Liver (tissue), 3 donors: ENCODE measurements at regions not wholly inside any gene's neighbourhood (a gene's known extent, or its start where the extent isn't known, plus 50 kb on each side); places are given as distances from the start of the nearest gene placed in this dataset.

Experiments used
- CTCF ChIP-seq: fragments of 150-350 bp; IDR thresholded peaks from 2 replicates; pipeline ENCODE4 v1.5.1; 2017; ENCODE audit warnings: improper control_type of control experiment, low read depth, low read length; ENCODE audit not compliant: missing input control
- EGR1 ChIP-seq, 2 donors: IDR thresholded peaks; 2 replicates each; pipeline ENCODE4 v1.6.1; 2016 to 2018; ENCODE audit warnings: antibody characterized with exemption in 2 of 2, low read depth in 2 of 2
- FOXA1 ChIP-seq: IDR thresholded peaks from 2 replicates; pipeline ENCODE4 v1.6.1; 2016; ENCODE audit warnings: antibody characterized with exemption
- GABPA ChIP-seq, 2 donors: IDR thresholded peaks in 1 of 2; conservative IDR thresholded peaks in 1 of 2; 2 replicates each; pipeline ENCODE4 v1.6.1; 2016; ENCODE audit warnings: antibody characterized with exemption in 2 of 2, mild to moderate bottlenecking in 1 of 2, moderate library complexity in 1 of 2
- JUND ChIP-seq, 2 donors: IDR thresholded peaks; 2 replicates each; pipeline ENCODE4 v1.6.1; 2016; ENCODE audit warnings: antibody characterized with exemption in 2 of 2
- REST ChIP-seq: IDR thresholded peaks from 2 replicates; pipeline ENCODE4 v1.6.1; 2016; ENCODE audit warnings: antibody characterized with exemption, mild to moderate bottlenecking
- SP1 ChIP-seq: IDR thresholded peaks from 2 replicates; pipeline ENCODE4 v1.6.1; 2018; ENCODE audit warnings: antibody characterized with exemption, mild to moderate bottlenecking
- TAF1 ChIP-seq: conservative IDR thresholded peaks from 2 replicates; pipeline ENCODE4 v1.6.1; 2016; ENCODE audit warnings: antibody characterized with exemption, mild to moderate bottlenecking
- YY1 ChIP-seq: IDR thresholded peaks from 2 replicates; pipeline ENCODE4 v1.6.1; 2016; ENCODE audit warnings: antibody characterized with exemption, mild to moderate bottlenecking
- TF ChIP-seq, protein P1 (sequence below): IDR thresholded peaks from 2 replicates; pipeline ENCODE4 v1.6.1; 2016; ENCODE audit warnings: antibody characterized with exemption
- donor health status: healthy.
- donor health status: healthy.

DNA sequence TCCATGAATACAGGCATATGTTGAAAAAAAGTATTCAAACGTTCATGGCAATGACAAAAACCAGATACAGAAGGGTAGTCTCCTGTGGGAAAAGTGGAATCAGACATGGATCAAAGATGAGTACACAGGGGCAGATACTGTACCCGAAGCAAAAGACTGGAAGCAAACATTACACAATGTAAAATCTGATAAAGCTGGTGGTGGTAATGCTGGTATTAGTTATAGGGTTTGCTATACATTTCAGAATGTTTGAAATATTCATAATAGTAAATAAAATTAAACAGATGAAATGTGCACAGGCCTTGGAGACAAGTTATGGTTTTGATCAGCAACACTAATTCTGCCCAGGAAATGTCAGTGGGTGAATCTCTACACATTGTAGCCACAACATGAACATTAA, 607.6 kb downstream of the SOX6 start:
- TF ChIP-seq, protein P1, sequence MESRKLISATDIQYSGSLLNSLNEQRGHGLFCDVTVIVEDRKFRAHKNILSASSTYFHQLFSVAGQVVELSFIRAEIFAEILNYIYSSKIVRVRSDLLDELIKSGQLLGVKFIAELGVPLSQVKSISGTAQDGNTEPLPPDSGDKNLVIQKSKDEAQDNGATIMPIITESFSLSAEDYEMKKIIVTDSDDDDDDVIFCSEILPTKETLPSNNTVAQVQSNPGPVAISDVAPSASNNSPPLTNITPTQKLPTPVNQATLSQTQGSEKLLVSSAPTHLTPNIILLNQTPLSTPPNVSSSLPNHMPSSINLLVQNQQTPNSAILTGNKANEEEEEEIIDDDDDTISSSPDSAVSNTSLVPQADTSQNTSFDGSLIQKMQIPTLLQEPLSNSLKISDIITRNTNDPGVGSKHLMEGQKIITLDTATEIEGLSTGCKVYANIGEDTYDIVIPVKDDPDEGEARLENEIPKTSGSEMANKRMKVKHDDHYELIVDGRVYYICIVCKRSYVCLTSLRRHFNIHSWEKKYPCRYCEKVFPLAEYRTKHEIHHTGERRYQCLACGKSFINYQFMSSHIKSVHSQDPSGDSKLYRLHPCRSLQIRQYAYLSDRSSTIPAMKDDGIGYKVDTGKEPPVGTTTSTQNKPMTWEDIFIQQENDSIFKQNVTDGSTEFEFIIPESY = no peak
- no peak for TF ChIP-seq CTCF
- no peak for TF ChIP-seq YY1
- no peak for TF ChIP-seq GABPA (IDR thresholded peaks at IDR 0.05 in 1 of 2, conservative IDR thresholded peaks at IDR 0.05 in 1 of 2)
- no peak for TF ChIP-seq JUND (IDR thresholded peaks at IDR 0.05)
- TF ChIP-seq TAF1 = no peak
- no peak for TF ChIP-seq FOXA1
- no peak for TF ChIP-seq EGR1 (IDR thresholded peaks at IDR 0.05; ENCODE audit: low read depth in 2 of 2)
- TF ChIP-seq SP1 = no peak
- no peak for TF ChIP-seq REST
